VCaP (cell line): ENCODE measurements at regions not wholly inside any gene's neighbourhood (a gene's known extent, or its start where the extent isn't known, plus 50 kb on each side); places are given as distances from the start of the nearest gene placed in this dataset.
"Not testable (repeated sequence)": the region's sequence is repeated elsewhere in the genome, so short reads cannot be mapped to it uniquely, and the experiment has no call there.

Experiments used
- H3K27ac ChIP-seq: fragments of 450-650 bp; 2 replicates; pipeline ENCODE4 v1.5.1; 2017
- CTCF ChIP-seq: fragments of 450-650 bp; conservative IDR thresholded peaks from 2 replicates; pipeline ENCODE4 v1.5.1; 2017; ENCODE audit warnings: mild to moderate bottlenecking, moderate library complexity

DNA sequence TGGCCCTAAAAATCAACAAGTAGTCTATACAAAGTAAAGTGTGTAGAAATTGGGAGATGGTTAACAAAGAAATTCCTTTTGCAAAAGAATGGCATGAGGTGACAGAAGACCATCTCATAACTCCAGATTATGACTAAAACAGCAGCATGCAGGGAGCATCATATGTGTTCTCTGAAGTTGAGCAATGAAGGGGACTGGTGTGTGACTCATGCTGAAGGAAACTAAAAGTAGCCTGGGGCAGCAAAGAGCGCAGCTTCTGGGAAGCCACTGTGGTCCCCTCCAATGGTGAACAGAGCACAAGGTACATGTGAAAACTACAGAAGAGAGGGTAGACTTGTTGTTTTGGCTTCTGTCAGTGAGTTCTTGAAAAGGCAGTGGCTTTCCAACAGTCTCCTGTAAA lies 133.4 kb downstream of the MACC1 start:
- H3K27ac ChIP-seq = no peak overlapping the region
- TF ChIP-seq CTCF = no peak

DNA sequence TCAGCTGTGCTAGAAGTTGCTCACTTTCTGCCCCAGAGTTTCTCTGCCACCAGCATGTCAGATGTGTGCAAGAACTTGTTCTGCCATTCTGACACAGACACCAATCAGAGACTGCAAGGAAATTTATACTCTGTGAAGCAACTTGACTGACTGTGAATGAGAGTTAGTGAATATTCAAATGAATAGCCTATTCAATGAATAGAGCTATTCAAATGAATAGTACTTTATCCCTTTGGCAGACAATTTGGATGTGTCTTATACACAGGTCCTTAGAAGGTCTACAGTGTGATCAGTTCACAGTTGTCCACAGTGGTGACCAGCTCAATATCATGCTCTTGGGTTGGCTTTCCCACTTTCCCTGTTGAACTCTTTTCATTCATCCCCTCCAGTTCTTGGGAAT lies 138.1 kb downstream of the MACC1 start:
- H3K27ac ChIP-seq = no peak overlapping the region
- no peak for TF ChIP-seq CTCF

DNA sequence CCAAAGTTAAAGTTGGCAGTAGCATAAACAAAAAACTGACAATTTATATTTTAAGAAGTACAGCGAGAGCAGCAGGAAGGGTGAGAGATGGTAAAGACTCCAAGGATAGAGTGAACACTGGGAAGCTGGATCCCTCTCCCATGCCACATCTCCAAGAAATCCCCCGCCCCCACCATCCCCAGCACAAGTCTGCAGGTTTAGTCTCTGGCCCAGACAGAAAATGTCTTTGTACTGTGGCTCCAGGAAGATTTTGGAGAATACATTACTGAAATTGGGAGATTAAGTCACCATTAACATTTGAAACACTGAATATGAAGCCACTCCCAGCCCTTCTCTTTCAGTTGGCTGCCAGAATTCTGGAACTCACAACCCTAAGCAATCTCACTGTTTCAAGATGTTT lies 140.3 kb downstream of the MACC1 start:
- H3K27ac ChIP-seq = no peak overlapping the region
- no peak for TF ChIP-seq CTCF

DNA sequence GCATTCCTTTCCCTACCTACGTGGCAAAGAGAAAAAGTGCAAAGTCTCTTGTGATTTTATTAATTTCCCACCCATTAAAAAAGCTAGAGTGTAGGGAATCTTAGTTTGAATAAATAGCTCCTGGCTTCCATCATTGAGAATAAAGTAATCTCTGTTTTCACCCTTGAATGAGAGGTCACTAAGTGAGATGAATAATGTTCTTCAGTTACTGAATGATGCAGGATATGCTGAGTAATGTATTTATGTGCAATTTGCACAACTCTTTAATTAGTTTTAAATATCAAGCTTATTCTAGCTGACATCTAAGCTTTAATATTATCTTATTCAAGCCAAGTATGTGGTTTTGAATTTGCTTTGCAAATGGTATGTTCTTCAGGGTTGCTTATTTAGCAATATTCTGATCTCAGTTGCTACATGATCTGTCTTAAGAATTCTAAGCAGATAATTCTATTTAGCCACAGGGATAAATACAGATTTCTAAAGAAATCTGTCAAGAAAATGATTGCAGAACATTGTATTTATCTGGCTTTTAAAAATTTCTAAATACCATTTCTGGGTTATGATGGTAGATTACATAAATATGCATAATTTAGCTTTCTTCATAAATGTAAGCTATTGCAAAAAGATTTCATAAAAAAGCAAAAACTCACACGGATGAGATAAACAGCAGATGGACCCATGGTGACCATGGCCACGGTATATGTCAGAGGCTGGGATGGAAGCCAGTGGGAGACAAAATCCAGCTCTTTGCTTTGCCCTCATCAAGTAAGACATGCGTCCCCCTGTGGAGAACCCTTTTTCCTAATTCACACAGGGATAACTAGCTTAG lies 141.0 kb downstream of the MACC1 start:
- no peak for TF ChIP-seq CTCF
- no peak overlapping the region for H3K27ac ChIP-seq

- TF ChIP-seq CTCF = no peak
These were observed 141.7 kb downstream of the MACC1 start for GRCh38 chr7:20075440-20075839.

DNA sequence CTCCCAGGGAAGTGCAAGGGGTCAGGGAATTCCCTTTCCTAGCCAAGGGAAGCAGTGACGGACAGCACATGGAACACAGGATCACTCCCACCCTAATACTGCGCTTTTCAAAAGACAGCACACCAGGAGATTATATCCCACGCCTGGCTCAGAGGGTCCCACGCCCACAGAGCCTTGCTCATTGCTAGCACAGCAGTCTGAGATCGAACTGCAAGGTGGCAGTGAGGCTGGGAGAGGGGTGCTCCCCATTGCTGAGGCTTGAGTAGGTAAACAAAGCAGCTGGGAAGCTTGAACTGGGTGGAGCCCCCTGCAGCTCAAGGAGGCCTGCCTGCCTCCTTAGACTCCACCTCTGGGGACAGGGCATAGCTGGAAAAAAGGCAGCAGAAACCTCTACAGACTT lies 149.2 kb downstream of the MACC1 start:
- not testable (repeated sequence) for H3K27ac ChIP-seq

More at GRCh38 chr7:20075440-20075839, 141.7 kb downstream of the MACC1 start:
- no peak overlapping the region for H3K27ac ChIP-seq

DNA sequence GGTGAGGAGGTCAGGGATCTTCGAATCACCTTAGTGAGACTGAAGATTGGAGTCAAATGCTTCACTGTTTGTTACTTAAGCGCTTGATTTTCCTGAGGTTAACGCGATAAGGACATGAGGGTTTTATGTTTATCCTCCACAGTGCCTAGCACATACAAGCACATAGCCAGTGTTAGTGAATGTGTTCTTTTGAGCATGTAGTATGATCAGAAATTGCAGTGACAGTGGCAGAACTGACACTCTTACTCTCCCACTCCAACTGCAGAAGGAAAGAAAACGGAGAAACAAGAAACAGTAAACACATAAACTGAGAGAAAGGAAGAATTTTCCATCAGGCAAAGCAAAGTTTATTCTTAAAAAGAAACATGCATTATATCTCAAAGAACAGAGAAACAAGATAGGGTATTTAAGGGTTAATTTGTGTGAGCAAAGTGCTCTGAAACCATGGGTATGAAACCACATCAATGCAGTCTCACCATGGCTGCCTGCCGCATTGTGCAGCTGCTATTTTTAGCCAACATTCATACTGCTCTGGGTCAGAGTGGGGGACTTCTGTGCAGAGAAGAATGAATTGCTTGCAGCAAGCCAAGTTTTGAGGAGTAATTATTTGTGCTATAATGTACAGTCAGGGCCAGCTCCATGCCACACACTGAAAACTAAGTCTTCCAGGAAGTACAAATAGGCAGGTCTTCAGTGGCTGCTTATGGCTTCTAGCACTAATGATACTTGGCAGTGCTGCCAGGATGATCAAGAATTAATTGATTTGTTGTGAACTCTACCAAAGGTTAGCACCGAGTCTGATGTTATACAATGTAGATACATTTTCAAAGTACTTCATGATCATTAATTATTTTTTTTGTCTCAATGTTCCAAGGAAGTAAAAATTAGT lies 152.0 kb downstream of the MACC1 start:
- no peak overlapping the region for H3K27ac ChIP-seq
- no peak for TF ChIP-seq CTCF
